ENCODE measurements at regions not wholly inside any gene's neighbourhood (a gene's known extent, or its start where the extent isn't known, plus 50 kb on each side); places are given as distances from the start of the nearest gene placed in this dataset.

GRCh38 chr9:130755377-130756007, 61.9 kb downstream of the EXOSC2 start:
- H3K27ac ChIP-seq: no peak overlapping the region
- peaks cover 0 to 5% (median 0%) of the 10 kb centered on the region in 3 donors for H3K4me1 ChIP-seq
- no peak for TF ChIP-seq CTCF (IDR thresholded peaks at IDR 0.05)
- H3K4me3 ChIP-seq: no peak overlapping the region
- no peaks in the 10 kb centered on the region for H3K27me3 ChIP-seq
- intact Hi-C loops (cut with DNase I): no loop called here
- H3K9me3 ChIP-seq: no peaks in the 10 kb centered on the region
- FAIRE-seq (no peak), DNase-seq (no peak), ATAC-seq (peak in 1 of 4 donors; percentile 40)
- H3K36me3 ChIP-seq: no peaks in the 10 kb centered on the region
- WGBS, 2 donors: 59 to 68% methylated on average over 10 of the region's 10 CpGs

DNA sequence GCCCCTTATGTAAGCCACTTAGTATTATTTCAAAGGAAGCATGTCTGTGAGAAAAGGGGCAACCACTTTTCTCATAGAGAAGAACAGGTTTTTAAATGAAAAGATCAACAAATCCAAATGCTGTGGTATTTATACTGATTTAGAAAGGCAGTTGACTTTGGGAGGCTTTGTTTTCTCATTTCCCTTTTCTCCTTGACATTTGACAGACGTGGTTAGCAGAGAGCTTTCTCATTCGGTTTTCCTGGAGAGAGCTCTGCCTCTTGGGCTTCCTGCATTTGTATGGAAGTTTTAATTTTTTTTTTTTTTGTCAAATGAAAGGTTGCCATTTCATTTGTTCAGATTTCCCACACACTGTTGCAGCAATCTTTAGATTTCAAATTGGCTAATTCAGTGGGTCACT, 62.5 kb downstream of the EXOSC2 start:
- Histone ChIP-seq H3K27me3 (no peaks in the 10 kb centered on the region), H3K36me3 (no peaks in the 10 kb centered on the region), H3K4me3 (no peak overlapping the region), H3K27ac (no peak overlapping the region), H3K4me1 (peaks cover 0 to 5% (median 0%) of the 10 kb centered on the region in 3 donors), H3K9me3 (no peaks in the 10 kb centered on the region)
- FAIRE-seq (no peak), ATAC-seq (peak in 1 of 4 donors; percentile 16), DNase-seq (no peak)
- intact Hi-C loops (cut with DNase I): no loop called here
- WGBS, 2 donors: 30 to 41% methylated on average over 2 of the region's 2 CpGs
- no peak for TF ChIP-seq CTCF (IDR thresholded peaks at IDR 0.05)

GRCh38 chr9:130756455-130757152, 63.0 kb downstream of the EXOSC2 start:
- H3K4me1 ChIP-seq: peaks cover 0 to 5% (median 0%) of the 10 kb centered on the region in 3 donors
- no peaks in the 10 kb centered on the region for H3K36me3 ChIP-seq
- DNase-seq (no peak), FAIRE-seq (no peak), ATAC-seq (no peak)
- no peak overlapping the region for H3K27ac ChIP-seq
- no peaks in the 10 kb centered on the region for H3K27me3 ChIP-seq
- H3K4me3 ChIP-seq: no peak overlapping the region
- 82 to 88% methylated on average over 7 of the region's 7 CpGs for WGBS, 2 donors
- intact Hi-C loops (cut with DNase I): no loop called here
- no peak for TF ChIP-seq CTCF (IDR thresholded peaks at IDR 0.05)
- H3K9me3 ChIP-seq: no peaks in the 10 kb centered on the region

DNA sequence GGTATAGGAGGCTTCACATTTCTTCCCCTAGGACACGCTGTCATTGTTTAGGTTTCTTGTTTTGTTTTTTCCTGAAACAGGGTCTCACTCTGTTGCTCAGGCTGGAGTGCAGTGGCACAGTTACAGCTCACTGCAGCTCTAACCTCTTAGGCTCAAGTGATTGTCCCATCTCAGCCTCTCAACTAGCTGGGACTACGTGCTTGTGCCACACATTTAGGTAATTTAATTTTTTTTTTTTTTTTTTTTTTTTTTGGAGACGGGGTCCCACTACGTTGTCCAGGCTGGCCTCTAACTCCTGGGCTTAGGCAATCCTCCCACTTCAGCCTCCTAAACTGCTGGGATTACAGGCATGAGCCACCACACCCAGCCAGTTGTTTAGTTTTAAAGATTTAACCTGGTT, 66.2 kb downstream of the EXOSC2 start:
- intact Hi-C loops (cut with DNase I): loop anchor here in 1 of 3 donors (10.0 kb wide), 1 partner anchor 45 kb away; no protein-coding TSS in a partner anchor

More for the DNA sequence above, 66.2 kb downstream of the EXOSC2 start:
- Histone ChIP-seq H3K36me3 (no peaks in the 10 kb centered on the region), H3K27me3 (no peaks in the 10 kb centered on the region), H3K9me3 (no peaks in the 10 kb centered on the region), H3K4me3 (no peak overlapping the region), H3K27ac (no peak overlapping the region), H3K4me1 (peaks cover 0 to 5% (median 0%) of the 10 kb centered on the region in 3 donors)
- no peak for FAIRE-seq
- WGBS, 2 donors: 83 to 97% methylated on average over 4 of the region's 4 CpGs
- no peak for DNase-seq
- TF ChIP-seq CTCF (IDR thresholded peaks at IDR 0.05): no peak
- ATAC-seq: no peak

Data from pancreas (tissue), 10 donors.